ENCODE measurements at regions not wholly inside any gene's neighbourhood (a gene's known extent, or its start where the extent isn't known, plus 50 kb on each side); places are given as distances from the start of the nearest gene placed in this dataset.

GRCh38 chr1:218701131-218701530 is 356.0 kb downstream of the TGFB2 start:
- TF ChIP-seq, protein P1, sequence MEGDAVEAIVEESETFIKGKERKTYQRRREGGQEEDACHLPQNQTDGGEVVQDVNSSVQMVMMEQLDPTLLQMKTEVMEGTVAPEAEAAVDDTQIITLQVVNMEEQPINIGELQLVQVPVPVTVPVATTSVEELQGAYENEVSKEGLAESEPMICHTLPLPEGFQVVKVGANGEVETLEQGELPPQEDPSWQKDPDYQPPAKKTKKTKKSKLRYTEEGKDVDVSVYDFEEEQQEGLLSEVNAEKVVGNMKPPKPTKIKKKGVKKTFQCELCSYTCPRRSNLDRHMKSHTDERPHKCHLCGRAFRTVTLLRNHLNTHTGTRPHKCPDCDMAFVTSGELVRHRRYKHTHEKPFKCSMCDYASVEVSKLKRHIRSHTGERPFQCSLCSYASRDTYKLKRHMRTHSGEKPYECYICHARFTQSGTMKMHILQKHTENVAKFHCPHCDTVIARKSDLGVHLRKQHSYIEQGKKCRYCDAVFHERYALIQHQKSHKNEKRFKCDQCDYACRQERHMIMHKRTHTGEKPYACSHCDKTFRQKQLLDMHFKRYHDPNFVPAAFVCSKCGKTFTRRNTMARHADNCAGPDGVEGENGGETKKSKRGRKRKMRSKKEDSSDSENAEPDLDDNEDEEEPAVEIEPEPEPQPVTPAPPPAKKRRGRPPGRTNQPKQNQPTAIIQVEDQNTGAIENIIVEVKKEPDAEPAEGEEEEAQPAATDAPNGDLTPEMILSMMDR (IDR thresholded peaks at IDR 0.05): no peak
- no peak for TF ChIP-seq EP300 (IDR thresholded peaks at IDR 0.05)

All from ovary (tissue), 3 donors.